Activated T-cell treated with anti-CD3 and anti-CD28 coated beads for 4 hours (primary cell): ENCODE measurements at regions not wholly inside any gene's neighbourhood (a gene's known extent, or its start where the extent isn't known, plus 50 kb on each side); places are given as distances from the start of the nearest gene placed in this dataset.
"Not testable (repeated sequence)": the region's sequence is repeated elsewhere in the genome, so short reads cannot be mapped to it uniquely, and the experiment has no call there.

Source experiments
- DNase-seq: peaks from one replicate; pipeline ENCODE4 v3.0.0-alpha.2; 2020

- DNase-seq: no peak
Measured at GRCh38 chr5:91499943-91500531, 116.9 kb upstream of the ARRDC3 start.

GRCh38 chr5:91495699-91496098 is 112.6 kb upstream of the ARRDC3 start:
- no peak for DNase-seq

GRCh38 chr5:91494447-91494996 is 111.4 kb upstream of the ARRDC3 start:
- no peak for DNase-seq

GRCh38 chr5:91493086-91493485 is 110.0 kb upstream of the ARRDC3 start:
- DNase-seq: no peak

- no peak for DNase-seq
Measured at GRCh38 chr5:91491229-91491628, 108.1 kb upstream of the ARRDC3 start.

GRCh38 chr5:91490316-91490715 is 107.2 kb upstream of the ARRDC3 start:
- no peak for DNase-seq

GRCh38 chr5:91487420-91487819 is 104.3 kb upstream of the ARRDC3 start:
- no peak for DNase-seq

- DNase-seq: no peak
Measured at GRCh38 chr5:91486638-91487037, 103.5 kb upstream of the ARRDC3 start.

GRCh38 chr5:91484662-91485061 is 101.5 kb upstream of the ARRDC3 start:
- no peak for DNase-seq

- DNase-seq: not testable (repeated sequence)
Measured at GRCh38 chr5:91479376-91479775, 96.3 kb upstream of the ARRDC3 start.

- no peak for DNase-seq
Measured at GRCh38 chr5:91478096-91478495, 95.0 kb upstream of the ARRDC3 start.

- no peak for DNase-seq
Measured at GRCh38 chr5:91477408-91477807, 94.3 kb upstream of the ARRDC3 start.

- DNase-seq: no peak
Measured at GRCh38 chr5:91474201-91474600, 91.1 kb upstream of the ARRDC3 start.

GRCh38 chr5:91472631-91473030 is 89.5 kb upstream of the ARRDC3 start:
- DNase-seq: no peak

- no peak for DNase-seq
Measured at GRCh38 chr5:91469517-91470165, 86.5 kb upstream of the ARRDC3 start.

- DNase-seq: no peak
Measured at GRCh38 chr5:91468651-91469422, 85.7 kb upstream of the ARRDC3 start.

GRCh38 chr5:91464886-91465646 is 81.9 kb upstream of the ARRDC3 start:
- DNase-seq: no peak

GRCh38 chr5:91457681-91458058 is 74.6 kb upstream of the ARRDC3 start:
- DNase-seq: no peak

- no peak for DNase-seq
Measured at GRCh38 chr5:91456928-91457680, 74.0 kb upstream of the ARRDC3 start.

GRCh38 chr5:91449083-91449482 is 66.0 kb upstream of the ARRDC3 start:
- DNase-seq: no peak

- not testable (repeated sequence) for DNase-seq
Measured at GRCh38 chr5:91448079-91448478, 65.0 kb upstream of the ARRDC3 start.

GRCh38 chr5:91446880-91447279 is 63.8 kb upstream of the ARRDC3 start:
- not testable (repeated sequence) for DNase-seq
